Stimulated activated CD8-positive, alpha-beta memory T cell treated with anti-CD3 and anti-CD28 coated beads, Interleukin-7, amount 100 ng/mL, for 1 hour (primary cell): ENCODE measurements at regions not wholly inside any gene's neighbourhood (a gene's known extent, or its start where the extent isn't known, plus 50 kb on each side); places are given as distances from the start of the nearest gene placed in this dataset.
"Not testable (repeated sequence)": the region's sequence is repeated elsewhere in the genome, so short reads cannot be mapped to it uniquely, and the experiment has no call there.

Source experiments
- DNase-seq, 2 donors: peaks; one replicate each; pipeline ENCODE4 v3.0.0-alpha.2; 2020; ENCODE audit warnings: low read depth in 2 of 2

DNA sequence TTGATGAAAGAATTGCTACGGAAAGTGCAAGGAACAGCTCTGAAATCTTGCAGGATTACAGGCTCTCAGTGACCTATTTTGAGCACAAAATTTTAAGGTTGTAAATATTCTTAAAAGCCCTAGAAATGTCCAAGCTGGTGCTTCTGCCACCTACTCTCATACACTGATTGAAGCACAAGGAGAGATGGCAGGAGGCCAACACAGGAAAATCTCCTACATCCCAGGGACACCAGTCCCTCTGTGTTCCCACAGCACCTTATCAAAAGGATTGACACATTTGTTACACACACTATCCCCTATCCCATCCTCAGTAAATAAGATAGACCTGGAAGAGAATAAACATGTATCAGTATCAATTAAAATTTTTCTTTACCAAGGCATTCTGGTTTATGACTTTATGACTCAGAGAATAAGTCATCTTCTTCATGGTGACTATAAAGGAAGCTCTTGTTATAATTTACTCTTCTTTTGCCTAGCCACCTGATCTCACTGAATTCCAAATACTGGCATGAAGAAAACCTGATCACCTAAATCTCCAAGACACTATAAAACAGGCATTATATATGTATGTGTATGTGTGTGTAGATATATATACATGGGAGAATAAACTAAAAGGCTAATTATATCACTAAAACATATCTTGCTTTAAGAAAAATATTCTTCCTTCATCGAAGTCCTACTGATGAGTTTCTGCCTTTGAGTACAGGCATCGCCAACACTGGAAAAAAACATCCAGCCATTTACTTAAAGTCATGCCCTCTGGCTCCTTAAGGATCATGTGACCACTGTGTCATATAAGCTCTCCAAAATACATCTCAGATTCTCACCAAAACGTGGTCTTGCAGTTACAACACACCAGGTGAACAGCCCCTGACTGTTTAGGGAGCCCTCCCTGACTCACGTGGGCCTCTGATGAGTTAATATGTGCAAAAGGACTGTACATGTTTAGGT lies 208.1 kb upstream of the NR2F2 start:
- DNase-seq = no peak

DNA sequence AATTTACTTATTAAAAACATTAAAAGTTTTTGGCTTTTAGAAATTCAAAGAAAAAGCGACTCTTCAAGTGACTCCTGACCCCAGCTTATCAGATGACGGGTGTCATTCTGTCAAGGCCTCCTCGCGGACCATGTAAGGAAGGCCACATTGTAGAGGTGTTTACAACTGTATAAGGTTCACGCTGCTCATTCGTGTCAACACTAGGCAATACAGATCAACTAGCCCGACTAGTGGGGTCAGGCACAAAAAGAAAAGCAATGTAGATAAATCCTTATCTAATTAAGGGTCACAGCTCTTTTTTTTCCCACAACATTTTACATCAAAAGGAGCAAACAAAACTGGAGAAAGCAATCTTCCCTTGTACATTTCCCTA lies 207.5 kb upstream of the NR2F2 start:
- DNase-seq = no peak

DNA sequence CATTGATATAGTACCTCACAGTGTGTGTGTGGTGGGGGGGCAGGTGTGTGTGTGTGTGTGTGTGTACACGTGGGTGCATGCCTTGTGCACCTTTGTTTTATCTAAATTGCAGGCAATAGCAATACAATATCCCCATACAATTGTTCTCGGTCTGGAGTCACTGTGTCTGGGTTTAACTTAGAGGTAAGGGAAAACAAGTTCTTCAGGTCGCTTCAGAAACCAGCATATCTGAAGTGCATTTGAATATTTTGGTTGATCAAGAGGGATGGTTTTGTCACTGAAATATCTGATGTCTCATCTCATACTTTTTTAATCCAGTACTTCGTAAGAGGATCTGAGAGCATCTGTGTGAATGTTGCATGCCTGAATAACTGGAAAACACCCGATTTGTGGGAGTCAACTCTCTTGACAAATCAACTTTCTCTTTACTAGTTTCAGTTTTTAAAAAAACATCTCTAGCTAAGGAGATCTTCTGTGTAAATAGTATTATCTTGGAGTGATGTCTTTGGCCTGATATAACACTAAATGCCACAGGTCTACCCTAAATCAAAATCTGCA lies 206.8 kb upstream of the NR2F2 start:
- DNase-seq = no peak

DNA sequence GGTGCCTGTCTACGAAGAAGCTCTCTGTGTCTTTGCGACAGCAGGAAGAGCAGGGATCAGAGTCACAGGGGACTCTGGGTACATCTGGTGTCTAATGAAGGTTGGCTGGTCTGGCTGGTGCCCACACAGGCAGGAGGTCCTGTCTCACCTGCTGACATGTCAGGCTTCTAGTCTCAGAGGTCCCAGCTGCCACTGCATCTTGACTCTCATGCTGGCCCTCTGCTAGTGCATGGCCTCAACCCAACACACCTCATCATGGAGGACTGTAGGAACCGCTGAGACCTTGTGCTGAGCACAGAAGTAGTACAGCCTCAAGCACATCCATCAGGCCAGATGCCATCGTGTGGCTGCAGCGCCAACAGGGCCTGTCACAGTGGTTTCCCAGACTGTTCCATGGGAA lies 206.1 kb upstream of the NR2F2 start:
- DNase-seq = no peak

DNA sequence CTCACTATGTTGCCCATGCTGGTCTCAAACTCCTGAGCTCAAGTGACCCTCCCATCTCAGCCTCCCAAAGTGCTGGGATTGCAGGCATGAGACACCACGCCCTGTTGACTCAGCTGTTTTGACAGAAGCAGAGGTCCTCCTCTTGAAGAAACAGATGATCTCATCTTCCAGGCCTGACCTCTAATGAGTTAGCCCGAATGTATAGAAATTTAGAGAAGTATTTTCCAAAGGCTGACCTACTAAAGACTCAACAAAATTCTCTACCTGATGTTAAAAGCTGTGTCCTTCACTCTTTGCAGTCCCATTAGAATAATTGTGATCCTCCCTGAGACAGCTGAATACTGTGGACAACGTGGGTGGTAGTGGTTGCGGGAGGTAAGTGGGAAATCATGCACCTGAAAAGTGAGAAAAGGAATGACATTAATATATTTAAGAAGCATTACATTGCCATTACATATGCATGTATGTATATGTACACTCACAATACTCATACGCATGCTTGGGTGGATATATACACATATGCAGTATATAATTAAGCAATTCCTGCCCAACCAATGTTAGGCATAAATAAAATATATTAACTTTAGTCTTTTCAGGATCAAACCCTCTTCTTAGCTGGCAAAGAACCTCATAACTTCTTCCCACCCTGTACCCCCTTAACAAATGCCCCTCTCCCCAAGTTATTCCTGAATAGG lies 204.6 kb upstream of the NR2F2 start:
- no peak for DNase-seq

DNA sequence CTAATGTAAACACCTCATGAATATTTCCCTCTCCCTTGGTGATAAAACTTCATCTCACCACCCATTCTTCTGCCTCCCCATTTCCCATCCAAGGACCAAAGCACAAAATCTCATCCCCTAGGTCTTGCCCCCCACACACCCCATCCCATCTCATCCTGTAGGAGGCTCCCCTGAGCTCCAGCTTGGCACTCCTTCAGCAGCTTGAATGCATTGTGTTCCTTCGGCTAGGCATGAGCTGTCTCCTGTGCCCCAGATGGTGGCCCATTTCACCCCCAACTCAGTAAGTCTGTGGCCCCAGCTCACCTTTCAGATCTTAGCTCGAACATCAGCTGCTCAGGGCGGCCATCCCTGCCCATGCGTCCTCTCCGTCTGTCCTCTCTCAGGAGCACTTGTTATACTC lies 203.6 kb upstream of the NR2F2 start:
- DNase-seq = no peak

DNA sequence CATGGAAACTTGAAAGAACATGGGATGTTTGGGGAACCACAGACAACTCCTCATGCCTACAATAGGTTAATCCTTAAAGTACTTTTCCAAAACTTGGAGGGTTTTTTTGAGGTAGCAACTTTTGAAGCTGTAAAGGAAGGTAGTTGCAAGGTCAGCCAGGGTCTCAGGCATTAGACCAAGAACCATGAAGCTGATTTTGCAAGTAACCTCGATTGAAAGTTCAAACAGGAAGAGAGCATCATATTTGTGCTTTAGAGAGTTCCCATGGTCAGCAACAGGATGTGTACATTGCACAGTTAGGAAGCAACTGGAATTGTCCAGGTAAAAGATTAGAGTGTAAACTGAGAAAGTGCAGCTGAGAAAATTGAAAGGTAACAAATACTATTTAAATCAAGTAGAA lies 199.8 kb upstream of the NR2F2 start:
- no peak for DNase-seq

DNA sequence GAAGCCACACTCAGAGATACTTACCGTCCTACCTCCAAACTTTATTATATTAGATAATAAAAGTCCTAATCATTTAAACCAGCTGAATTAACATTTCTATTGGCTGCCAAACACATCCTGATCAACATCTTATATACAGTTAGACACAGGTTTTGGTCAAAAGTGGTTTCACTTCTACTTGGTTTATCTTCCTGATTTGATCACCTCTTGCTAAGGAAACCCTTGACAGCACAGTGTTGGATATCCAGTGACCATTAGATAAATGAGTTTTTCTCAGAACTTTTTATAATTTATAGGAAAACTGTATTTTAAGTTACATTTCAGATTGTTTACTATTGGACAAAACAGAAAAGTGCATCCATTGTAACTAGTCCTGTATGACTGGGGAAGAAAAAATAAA lies 198.4 kb upstream of the NR2F2 start:
- DNase-seq = no peak

DNA sequence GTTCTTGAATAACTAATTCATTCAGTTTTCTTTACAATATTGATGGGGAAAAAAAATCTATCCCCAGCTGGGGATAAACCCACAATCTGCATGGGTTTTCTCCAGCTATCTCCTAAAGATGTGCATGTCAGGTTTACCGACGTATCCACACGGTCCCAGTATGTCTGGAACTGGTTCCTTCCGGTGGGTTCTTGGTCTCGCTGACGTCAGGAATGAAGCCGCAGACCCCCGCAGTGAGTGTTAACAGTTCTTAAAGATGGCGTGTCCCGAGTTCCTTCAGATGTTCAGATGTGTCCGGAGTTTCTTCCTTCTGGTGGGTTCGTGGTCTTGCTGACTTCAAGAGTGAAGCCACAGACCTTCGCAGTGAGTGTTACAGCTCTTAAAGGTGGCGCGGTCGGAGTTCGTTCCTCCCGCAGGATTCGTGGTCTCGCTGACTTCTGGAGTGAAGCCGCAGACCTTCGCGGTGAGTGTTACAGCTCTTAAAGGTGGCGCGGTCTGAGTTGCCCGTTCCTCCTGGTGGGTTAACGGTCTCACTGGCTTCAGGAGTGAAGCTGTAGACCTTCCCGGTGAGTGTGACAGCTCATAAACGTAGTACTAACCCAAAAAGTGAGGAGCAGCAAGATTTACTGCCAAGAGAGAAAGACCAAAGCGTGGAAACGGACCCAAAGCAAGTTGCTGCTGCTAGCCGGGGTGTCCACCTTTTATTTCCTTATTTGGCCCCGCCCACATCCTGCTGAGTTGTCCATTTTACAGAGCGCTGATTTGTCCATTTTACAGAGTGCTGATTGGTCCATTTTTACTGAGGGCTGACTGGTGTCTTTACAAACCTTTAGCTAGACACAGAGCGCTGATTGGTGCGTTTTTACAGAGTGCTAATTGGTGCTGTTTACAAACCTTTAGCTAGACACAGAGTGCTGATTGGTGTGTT lies 195.1 kb upstream of the NR2F2 start:
- no peak for DNase-seq

DNA sequence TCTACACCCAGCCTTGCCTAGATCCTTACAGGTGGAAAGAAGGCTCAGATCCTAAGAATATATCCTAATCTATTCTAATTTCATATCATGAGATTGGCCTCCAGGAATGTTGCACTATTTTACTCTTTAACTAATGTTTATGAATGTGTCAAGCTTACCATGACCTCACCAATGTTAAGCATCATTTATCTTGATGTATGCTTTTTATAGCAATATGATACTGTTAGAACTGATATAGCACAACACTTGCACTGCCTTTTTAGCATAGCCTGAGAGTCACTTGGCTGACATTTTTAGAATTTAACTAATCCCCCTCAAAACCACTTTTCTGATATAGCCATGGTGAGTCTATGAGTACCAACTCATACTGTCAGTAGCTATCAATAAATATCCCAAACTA lies 191.5 kb upstream of the NR2F2 start:
- DNase-seq = no peak

DNA sequence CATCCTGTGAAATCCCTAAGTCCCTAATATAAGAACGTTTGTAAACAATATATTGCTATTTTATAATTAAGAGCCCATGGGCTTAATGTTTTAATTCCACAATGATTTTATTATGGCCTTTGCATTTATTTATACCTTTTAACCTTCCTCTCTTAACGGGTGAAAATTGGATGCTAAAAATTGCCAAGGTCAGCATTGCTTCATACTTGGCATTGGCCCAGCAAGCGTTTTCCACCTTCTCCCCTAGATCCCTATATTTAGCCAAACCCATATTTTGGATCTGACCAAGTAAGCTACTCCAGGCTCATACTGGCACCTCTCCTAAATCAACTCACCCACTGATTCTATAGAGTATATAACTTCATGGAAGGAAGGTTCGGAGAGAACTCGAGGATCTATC lies 188.0 kb upstream of the NR2F2 start:
- DNase-seq = no peak

DNA sequence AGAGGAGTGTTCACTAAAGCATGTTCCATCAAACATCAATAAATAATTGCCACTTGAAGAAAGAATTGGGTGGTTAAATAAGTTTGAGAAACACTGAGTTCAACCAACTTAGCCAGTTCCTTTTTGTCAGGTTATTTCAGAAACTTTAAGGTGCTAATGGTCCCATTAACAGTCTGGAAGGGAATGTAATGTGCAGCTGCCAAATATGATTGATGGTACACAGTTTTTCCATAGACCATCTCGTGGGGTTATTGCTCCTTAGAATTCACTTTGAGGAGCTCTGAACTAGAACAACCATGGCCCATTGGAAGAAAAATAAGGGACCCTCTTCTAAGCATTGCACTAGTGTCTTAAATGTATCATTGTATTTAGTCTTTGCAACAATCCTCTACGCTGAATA lies 185.8 kb upstream of the NR2F2 start:
- DNase-seq = no peak

DNA sequence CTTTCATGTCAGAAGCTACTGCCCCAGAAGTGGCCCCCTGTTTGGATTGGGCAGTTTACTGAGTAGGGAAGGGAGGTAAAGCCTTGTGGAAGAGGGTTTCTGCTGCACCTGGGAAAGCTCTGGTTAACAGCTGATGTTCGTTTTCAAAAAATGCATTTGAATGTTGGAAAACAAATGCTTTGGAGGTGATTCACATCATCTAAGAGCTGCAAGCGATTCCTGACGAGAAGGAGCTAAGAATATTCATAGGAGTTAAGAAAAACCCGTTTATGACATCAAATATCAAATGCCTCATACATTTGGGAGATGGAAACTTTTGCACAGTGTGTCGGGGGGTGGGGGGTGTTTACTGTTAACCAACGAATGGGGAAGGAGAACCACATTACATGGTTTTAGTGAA lies 183.8 kb upstream of the NR2F2 start:
- DNase-seq = no peak

DNA sequence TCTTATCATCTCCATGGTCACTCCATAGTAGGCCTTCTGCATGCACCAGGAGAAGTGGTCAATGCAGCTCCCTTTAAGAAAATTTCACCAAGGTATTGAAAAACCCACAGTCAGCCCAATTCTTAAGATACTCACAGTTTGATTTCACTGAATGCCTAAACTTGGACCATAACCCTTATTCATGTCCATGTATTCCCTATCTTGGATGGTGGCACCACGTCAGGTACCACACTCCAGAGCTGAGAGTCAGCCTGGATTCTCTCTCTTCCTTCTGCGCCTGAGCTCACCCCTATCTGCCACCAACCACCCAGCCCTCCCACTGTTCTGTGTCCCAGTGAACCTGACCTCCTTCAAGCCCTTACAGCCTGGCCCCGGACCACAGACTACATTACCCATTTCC lies 183.2 kb upstream of the NR2F2 start:
- no peak for DNase-seq

DNA sequence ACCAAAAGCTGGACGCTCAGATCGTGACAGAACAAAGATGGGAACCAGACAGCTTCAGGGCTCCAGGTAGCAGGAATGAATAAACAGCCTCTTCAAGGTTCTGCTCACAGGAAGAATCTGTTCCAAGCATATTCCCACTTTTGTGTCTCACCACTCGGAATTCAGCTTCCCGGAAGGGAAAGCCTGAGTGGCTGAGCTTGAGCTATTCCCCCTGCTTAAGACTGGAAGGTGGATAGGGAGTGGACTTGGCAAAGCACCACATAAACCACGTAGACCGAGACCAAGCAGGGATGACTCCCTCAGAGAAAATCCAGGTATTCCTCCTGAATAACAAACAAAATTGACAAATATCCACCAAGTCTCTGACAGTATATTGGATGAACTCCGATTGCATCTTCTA lies 180.2 kb upstream of the NR2F2 start:
- no peak for DNase-seq

DNA sequence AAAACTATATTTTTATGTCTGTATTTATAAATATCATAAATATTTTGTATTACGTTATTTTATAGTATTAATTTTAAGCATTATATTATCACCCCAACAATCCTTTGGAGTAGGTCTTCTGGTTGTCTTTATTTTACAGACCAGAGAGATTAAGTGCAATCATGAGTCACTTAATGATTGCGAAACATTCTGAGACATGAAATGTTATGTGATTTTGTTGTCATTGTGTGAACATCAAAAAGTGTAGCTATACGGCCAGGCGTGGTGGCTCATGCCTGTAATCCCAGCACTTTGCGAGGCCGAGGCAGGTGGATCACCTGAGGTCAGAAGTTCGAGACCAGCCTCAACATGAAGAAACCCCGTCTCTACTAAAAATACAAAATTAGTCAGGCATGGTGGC lies 178.8 kb upstream of the NR2F2 start:
- DNase-seq = not testable (repeated sequence)

DNA sequence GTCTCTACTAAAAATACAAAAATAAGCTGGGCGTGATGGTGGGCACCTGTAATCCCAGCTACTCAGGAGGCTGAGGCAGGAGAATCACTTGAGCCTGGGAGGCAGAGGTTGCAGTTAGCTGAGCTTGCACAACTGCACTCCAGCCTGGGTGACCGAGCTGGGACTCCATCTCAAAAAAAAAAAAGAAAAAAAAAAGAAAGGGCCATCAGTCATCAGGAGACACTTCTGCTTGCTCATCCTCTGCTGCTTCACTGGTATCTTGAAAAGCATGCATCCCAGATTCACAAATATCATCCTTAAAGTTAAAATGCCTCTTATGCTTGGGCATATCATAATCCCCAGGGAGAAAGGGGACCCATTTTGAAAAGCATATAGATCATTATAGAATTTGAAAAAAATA lies 176.6 kb upstream of the NR2F2 start:
- no peak for DNase-seq

DNA sequence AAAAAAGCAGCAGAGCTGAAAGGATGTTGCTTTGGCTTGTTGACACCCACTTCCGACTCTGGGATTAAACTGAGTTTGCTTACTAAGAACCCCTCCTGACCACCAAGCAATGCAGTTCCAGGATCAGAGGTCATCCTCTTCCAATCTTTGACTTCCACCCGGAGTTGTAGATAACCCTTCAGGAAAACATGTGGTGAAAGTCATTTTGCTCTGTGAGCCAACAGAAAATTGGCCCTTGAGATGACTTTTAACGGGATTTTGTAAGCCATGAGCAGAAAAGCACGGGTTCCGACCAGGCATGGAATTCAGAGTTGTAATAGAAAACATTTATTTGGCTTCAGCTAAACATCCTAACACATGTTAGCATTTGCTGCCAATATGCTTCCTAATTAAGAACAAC lies 171.6 kb upstream of the NR2F2 start:
- no peak for DNase-seq

DNA sequence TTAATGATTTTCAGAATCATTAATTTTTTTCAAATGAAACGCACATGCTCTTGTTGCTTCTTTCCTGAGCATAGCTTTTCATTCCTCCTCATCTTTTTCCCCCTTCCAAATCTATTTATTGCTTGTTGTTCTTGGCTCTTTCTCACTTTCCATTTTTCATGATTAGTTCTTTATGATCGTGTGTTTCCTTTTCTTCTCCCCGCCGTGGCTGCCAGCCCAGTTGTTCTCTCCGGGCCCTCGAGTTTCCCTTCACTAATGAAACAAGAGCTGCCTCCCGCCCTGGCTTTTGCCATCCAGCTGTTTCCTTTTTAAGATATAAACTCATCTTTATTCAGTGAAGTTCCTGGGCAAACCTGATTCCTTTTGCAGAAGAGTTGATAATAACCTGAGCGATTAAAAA lies 170.2 kb upstream of the NR2F2 start:
- no peak for DNase-seq

DNA sequence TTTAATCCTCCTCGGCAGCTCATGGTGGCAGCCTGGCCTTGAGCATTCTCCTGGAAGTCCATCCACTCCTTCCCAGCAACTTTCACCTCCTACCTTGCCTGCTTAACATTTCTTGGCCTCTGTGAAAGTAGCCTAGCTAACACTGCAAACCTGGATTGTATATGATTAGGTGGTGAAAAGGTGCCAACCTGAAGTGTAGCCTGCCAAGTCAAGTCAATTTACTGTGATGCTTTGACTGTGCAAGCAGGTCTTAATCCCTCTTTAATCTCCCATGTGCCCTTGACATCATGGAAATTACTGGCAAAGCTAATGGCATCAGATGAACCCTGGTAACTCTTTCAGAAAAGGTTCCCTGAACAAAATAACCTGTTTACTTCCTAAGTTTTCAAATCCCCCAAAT lies 169.7 kb upstream of the NR2F2 start:
- no peak for DNase-seq

DNA sequence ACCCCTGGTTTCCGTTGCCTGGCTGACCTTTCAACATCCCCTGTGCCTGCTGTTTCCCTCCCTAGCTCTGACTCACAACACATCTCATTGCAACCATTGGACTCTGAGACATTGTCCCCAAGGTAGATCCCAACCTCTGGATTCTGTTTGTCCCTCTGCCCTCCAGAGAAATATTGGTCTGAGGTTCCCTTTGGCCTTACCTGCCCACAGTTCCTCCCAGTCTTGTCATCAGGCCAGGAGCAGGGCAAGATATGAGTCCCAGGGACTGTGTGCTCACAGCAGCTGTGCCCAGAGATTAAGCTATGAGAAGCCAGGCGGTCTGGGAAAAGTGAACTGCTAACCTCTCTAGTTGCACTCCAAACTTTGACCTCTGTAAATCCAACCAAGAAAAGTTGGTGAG lies 168.2 kb upstream of the NR2F2 start:
- DNase-seq = no peak

DNA sequence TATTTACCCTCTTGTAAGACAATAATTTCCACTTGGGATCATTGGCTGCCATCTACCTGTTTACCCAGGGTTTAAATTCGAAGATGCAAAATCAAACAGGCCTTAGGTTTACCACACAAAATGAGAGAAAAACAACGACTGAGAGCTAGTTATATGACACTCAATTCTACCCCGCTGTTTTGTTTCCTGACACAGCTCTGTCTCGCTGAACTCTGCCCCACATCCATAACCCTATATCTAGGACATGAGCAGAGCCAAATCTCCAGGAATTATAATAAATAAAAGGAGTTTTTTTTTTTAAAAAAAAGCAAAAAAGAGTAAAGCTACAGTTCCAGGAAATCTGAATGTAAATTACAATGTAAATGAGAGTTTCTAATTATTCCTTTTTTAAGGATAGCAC lies 165.4 kb upstream of the NR2F2 start:
- no peak for DNase-seq
